Tibial nerve (tissue), 4 donors: ENCODE measurements at regions not wholly inside any gene's neighbourhood (a gene's known extent, or its start where the extent isn't known, plus 50 kb on each side); places are given as distances from the start of the nearest gene placed in this dataset.

Experiments used
- DNase-seq, 2 donors: peaks; one replicate each; pipeline ENCODE4 v3.0.0-alpha.2; 2019; ENCODE audit warnings: low spot score in 2 of 2
- H3K27ac ChIP-seq, 4 donors: fragments of 200-600 bp; sonication (generic) in 3 of 4; one replicate each; pipeline ENCODE4 v1.5.1; 2017 to 2019; ENCODE audit warnings: mild to moderate bottlenecking in 1 of 4
- H3K27me3 ChIP-seq, 2 donors: fragments of 200-600 bp; sonication (generic) in 1 of 2; one replicate each; pipeline versions ENCODE4 v1.5.1 to v1.6.0; 2017 to 2019
- H3K36me3 ChIP-seq, 3 donors: fragments of 200-600 bp; sonication (generic); one replicate each; pipeline ENCODE4 v1.5.1; 2018 to 2019
- H3K4me1 ChIP-seq, 4 donors: fragments of 200-600 bp; sonication (generic) in 3 of 4; one replicate each; pipeline ENCODE4 v1.5.1; 2017 to 2019
- H3K4me3 ChIP-seq, 4 donors: fragments of 200-600 bp; sonication (generic) in 3 of 4; one replicate each; pipeline ENCODE4 v1.5.1; 2017 to 2019; ENCODE audit warnings: mild to moderate bottlenecking in 1 of 4, moderate library complexity in 1 of 4
- H3K9me3 ChIP-seq, 4 donors: fragments of 200-600 bp; sonication (generic) in 3 of 4; one replicate each; pipeline ENCODE4 v1.5.1; 2017 to 2019
- CTCF ChIP-seq, 5 experiments: fragments of 200-600 bp in 3 of 5; fragments of 450-650 bp in 2 of 5; sonication (generic) in 3 of 5; IDR thresholded peaks; one replicate each; pipeline ENCODE4 v1.5.1; 2016 to 2019; ENCODE audit warnings: antibody characterized with exemption in 5 of 5, mild to moderate bottlenecking in 3 of 5, moderate library complexity in 2 of 5
- EP300 ChIP-seq, 2 donors: sonication (generic); formaldehyde crosslinking; IDR thresholded peaks; one replicate each; pipeline ENCODE4 v1.6.1; 2017; ENCODE audit warnings: antibody characterized with exemption in 2 of 2, mild to moderate bottlenecking in 1 of 2
- POLR2A ChIP-seq, 2 donors: fragments of 450-650 bp; IDR thresholded peaks; one replicate each; pipeline ENCODE4 v1.6.1; 2017; ENCODE audit warnings: antibody characterized with exemption in 2 of 2, mild to moderate bottlenecking in 2 of 2, moderate library complexity in 2 of 2
- WGBS, 2 donors: methylation state at CpG; one replicate each; pipeline ENCODE4 v1.1.5; 2018; 5-methylcytosine and 5-hydroxymethylcytosine counted together

GRCh38 chr5:97560599-97560993, 377.5 kb upstream of the RIOK2 start:
- no peak for TF ChIP-seq EP300 (IDR thresholded peaks at IDR 0.05)
- no peak for TF ChIP-seq CTCF (IDR thresholded peaks at IDR 0.05)
- no peak for TF ChIP-seq POLR2A (IDR thresholded peaks at IDR 0.05)
- H3K4me1 ChIP-seq = peaks cover 0 to 4% (median 0%) of the 10 kb centered on the region in 4 donors
- no peak overlapping the region for H3K27ac ChIP-seq
- H3K36me3 ChIP-seq = no peaks in the 10 kb centered on the region
- DNase-seq = no peak
- no peaks in the 10 kb centered on the region for H3K27me3 ChIP-seq
- WGBS, 2 donors = 71 to 74% methylated on average over 1 of the region's 1 CpG
- no peak overlapping the region for H3K4me3 ChIP-seq
- peaks cover 0 to 5% (median 0%) of the 10 kb centered on the region in 4 donors for H3K9me3 ChIP-seq

- no peak overlapping the region for H3K4me3 ChIP-seq
- H3K27ac ChIP-seq = no peak overlapping the region
- DNase-seq = no peak
- WGBS, 2 donors = 47 to 73% methylated on average over 2 of the region's 2 CpGs
- H3K36me3 ChIP-seq = no peaks in the 10 kb centered on the region
- TF ChIP-seq CTCF (IDR thresholded peaks at IDR 0.05) (no peak), EP300 (IDR thresholded peaks at IDR 0.05) (no peak), POLR2A (IDR thresholded peaks at IDR 0.05) (no peak)
- H3K9me3 ChIP-seq = peaks cover 0 to 20% (median 0%) of the 10 kb centered on the region in 4 donors
- H3K4me1 ChIP-seq = peaks cover 0 to 4% (median 0%) of the 10 kb centered on the region in 4 donors
- no peaks in the 10 kb centered on the region for H3K27me3 ChIP-seq
Observed at GRCh38 chr5:97563050-97563657, 380.1 kb upstream of the RIOK2 start.

- Histone ChIP-seq H3K36me3 (no peaks in the 10 kb centered on the region), H3K27ac (no peak overlapping the region), H3K4me3 (no peak overlapping the region), H3K9me3 (peaks cover 0 to 42% (median 0%) of the 10 kb centered on the region in 4 donors), H3K4me1 (no peaks in the 10 kb centered on the region), H3K27me3 (no peaks in the 10 kb centered on the region)
- TF ChIP-seq CTCF (IDR thresholded peaks at IDR 0.05) = no peak
- no peak for TF ChIP-seq POLR2A (IDR thresholded peaks at IDR 0.05)
- TF ChIP-seq EP300 (IDR thresholded peaks at IDR 0.05) = no peak
- no peak for DNase-seq
Observed at GRCh38 chr5:97568382-97568781, 385.3 kb upstream of the RIOK2 start.

GRCh38 chr5:97570242-97570641, 387.2 kb upstream of the RIOK2 start:
- Histone ChIP-seq H3K36me3 (no peaks in the 10 kb centered on the region), H3K4me1 (no peaks in the 10 kb centered on the region), H3K27me3 (no peaks in the 10 kb centered on the region), H3K9me3 (peaks cover 0 to 37% (median 0%) of the 10 kb centered on the region in 4 donors), H3K27ac (no peak overlapping the region), H3K4me3 (no peak overlapping the region)
- WGBS, 2 donors = 93 to 96% methylated on average over 1 of the region's 1 CpG
- TF ChIP-seq EP300 (IDR thresholded peaks at IDR 0.05) (no peak), CTCF (IDR thresholded peaks at IDR 0.05) (no peak), POLR2A (IDR thresholded peaks at IDR 0.05) (no peak)
- DNase-seq = no peak

GRCh38 chr5:97575322-97575721, 392.3 kb upstream of the RIOK2 start:
- TF ChIP-seq EP300 (IDR thresholded peaks at IDR 0.05) (no peak), CTCF (IDR thresholded peaks at IDR 0.05) (no peak)
- H3K27me3 ChIP-seq = no peaks in the 10 kb centered on the region
- no peaks in the 10 kb centered on the region for H3K36me3 ChIP-seq
- DNase-seq = no peak
- no peaks in the 10 kb centered on the region for H3K4me1 ChIP-seq
- no peak overlapping the region for H3K27ac ChIP-seq
- peaks cover 0 to 9% (median 0%) of the 10 kb centered on the region in 4 donors for H3K9me3 ChIP-seq
- WGBS, 2 donors = 32 to 45% methylated on average over 1 of the region's 1 CpG
- H3K4me3 ChIP-seq = no peak overlapping the region
